Activated B cell treated with CpG ODN at 0.5 μM for 24 hours (primary cell): ENCODE measurements at regions not wholly inside any gene's neighbourhood (a gene's known extent, or its start where the extent isn't known, plus 50 kb on each side); places are given as distances from the start of the nearest gene placed in this dataset.

Experiments
- ATAC-seq: fragments of 200-7000 bp; cut with Tn5 transposase; one replicate; pipeline ENCODE4 v1.10.0; 2021; ENCODE audit warnings: low read depth, mild to moderate bottlenecking, moderate library complexity
- CTCF ChIA-PET: fragments of 350-600 bp; sonication (Branson Sonifier 250); formaldehyde crosslinking; loops from one replicate; lab custom pipeline; 2021; ENCODE audit warnings: antibody characterized with exemption; lab: Charles Lee
- POLR2A ChIA-PET: fragments of 350-600 bp; sonication (Branson Sonifier 250); formaldehyde crosslinking; loops from one replicate; lab custom pipeline; 2021; ENCODE audit warnings: antibody characterized with exemption; lab: Charles Lee
- DNase-seq: peaks from one replicate; pipeline ENCODE4 v3.0.0; 2022
- H3K27ac Mint-ChIP-seq: one replicate; pipeline ENCODE4 v1.8.0; 2020; ENCODE audit warnings: mixed read lengths
- H3K27me3 Mint-ChIP-seq: one replicate; pipeline ENCODE4 v1.8.0; 2021; ENCODE audit warnings: mixed read lengths
- H3K36me3 Mint-ChIP-seq: one replicate; pipeline ENCODE4 v1.8.0; 2021; ENCODE audit warnings: low read depth, mixed read lengths
- H3K4me1 Mint-ChIP-seq: one replicate; pipeline ENCODE4 v1.8.0; 2021; ENCODE audit warnings: mixed read lengths
- H3K4me3 Mint-ChIP-seq: one replicate; pipeline ENCODE4 v1.8.0; 2020; ENCODE audit warnings: mild to moderate bottlenecking, mixed read lengths
- H3K9me3 Mint-ChIP-seq: one replicate; pipeline ENCODE4 v1.8.0; 2020; ENCODE audit warnings: mixed read lengths
- intact Hi-C: fragments of 100-400 bp; cut with micrococcal nuclease; formaldehyde crosslinking; loops from one replicate; pipeline ENCODE4 v1.15.1; 2024
- TF ChIP-seq, protein P1 (sequence below): fragments of 200-600 bp; IDR thresholded peaks from one replicate; pipeline ENCODE4 v1.8.0; 2022; ENCODE audit warnings: antibody characterized with exemption, mild to moderate bottlenecking

GRCh38 chr5:167754501-167755021 lies 536.9 kb upstream of the WWC1 start:
- H3K9me3 Mint-ChIP-seq = no peaks in the 10 kb centered on the region
- CTCF ChIA-PET = no interaction called here
- no peak overlapping the region for H3K27ac Mint-ChIP-seq

DNA sequence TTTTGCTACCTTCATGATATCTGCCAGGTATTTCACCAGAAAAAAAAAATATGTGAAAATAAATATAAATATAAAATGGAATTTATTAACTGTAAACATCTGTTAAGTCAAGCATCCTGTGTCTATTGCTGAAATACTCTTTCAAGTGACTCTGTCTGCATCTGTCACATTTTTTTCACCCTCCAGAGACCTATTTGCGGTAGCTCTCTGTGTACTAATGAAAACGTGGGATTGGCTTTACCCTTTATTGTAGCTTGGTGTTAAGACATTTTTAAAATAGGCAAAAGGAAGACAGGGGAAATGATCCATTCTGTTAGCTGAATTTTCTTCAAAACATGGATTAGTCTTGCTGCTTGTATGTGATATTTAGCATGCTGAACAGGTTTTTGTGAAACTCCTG lies 536.0 kb upstream of the WWC1 start:
- Mint-ChIP-seq H3K4me3 (no peak overlapping the region), H3K4me1 (no peaks in the 10 kb centered on the region), H3K27ac (no peak overlapping the region), H3K9me3 (no peaks in the 10 kb centered on the region), H3K36me3 (no peaks in the 10 kb centered on the region), H3K27me3 (no peaks in the 10 kb centered on the region)
- TF ChIP-seq, protein P1, sequence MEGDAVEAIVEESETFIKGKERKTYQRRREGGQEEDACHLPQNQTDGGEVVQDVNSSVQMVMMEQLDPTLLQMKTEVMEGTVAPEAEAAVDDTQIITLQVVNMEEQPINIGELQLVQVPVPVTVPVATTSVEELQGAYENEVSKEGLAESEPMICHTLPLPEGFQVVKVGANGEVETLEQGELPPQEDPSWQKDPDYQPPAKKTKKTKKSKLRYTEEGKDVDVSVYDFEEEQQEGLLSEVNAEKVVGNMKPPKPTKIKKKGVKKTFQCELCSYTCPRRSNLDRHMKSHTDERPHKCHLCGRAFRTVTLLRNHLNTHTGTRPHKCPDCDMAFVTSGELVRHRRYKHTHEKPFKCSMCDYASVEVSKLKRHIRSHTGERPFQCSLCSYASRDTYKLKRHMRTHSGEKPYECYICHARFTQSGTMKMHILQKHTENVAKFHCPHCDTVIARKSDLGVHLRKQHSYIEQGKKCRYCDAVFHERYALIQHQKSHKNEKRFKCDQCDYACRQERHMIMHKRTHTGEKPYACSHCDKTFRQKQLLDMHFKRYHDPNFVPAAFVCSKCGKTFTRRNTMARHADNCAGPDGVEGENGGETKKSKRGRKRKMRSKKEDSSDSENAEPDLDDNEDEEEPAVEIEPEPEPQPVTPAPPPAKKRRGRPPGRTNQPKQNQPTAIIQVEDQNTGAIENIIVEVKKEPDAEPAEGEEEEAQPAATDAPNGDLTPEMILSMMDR = no peak
- CTCF ChIA-PET = no interaction called here
- intact Hi-C loops = no loop called here
- POLR2A ChIA-PET = no interaction called here
- DNase-seq = no peak
- no peak for ATAC-seq

More at GRCh38 chr5:167754501-167755021, 536.9 kb upstream of the WWC1 start:
- DNase-seq (no peak), ATAC-seq (no peak)
- Mint-ChIP-seq H3K4me3 (no peak overlapping the region), H3K36me3 (no peaks in the 10 kb centered on the region), H3K4me1 (no peaks in the 10 kb centered on the region), H3K27me3 (no peaks in the 10 kb centered on the region)
- TF ChIP-seq, protein P1 = no peak
- POLR2A ChIA-PET = no interaction called here
- intact Hi-C loops = no loop called here

DNA sequence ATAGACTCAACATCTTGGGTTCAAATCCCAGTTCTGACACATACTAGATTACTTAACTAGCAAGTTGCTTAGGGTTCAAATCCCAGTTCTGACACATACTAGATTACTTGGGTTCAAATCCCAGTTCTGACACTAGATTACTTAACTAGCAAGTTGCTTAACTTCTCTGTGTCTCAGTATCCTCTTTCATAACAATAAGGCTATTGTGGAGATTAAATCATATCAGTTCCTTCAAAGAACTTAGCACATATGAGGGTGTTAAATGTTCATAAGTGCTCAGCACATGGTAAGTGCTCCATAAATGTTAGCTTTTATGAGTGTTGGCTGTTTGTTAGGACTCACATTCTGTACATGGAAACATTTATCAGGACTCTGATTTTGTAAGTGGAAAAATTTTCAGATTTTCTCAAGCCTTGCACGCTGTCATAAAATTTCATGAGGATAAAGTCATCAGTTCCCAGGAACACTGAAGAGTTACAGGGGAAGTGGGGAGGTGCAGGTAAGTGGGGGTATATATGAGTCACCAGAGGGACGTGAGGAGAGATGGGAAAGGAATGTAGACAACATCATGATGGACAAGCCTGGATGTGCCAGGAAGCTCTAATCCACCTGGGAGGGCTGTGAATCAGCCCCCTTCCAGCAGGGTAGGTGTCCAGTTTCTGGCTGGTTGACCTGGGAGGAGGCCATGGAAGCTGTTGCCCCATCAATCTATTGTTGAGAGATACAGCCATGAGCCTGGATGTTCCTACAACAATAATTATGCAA lies 532.2 kb upstream of the WWC1 start:
- CTCF ChIA-PET = no interaction called here
- Mint-ChIP-seq H3K9me3 (no peaks in the 10 kb centered on the region), H3K4me1 (no peaks in the 10 kb centered on the region), H3K36me3 (no peaks in the 10 kb centered on the region), H3K4me3 (no peak overlapping the region), H3K27ac (no peak overlapping the region), H3K27me3 (no peaks in the 10 kb centered on the region)
- DNase-seq (no peak), ATAC-seq (no peak)
- TF ChIP-seq, protein P1 = no peak
- intact Hi-C loops = no loop called here
- POLR2A ChIA-PET = no interaction called here

DNA sequence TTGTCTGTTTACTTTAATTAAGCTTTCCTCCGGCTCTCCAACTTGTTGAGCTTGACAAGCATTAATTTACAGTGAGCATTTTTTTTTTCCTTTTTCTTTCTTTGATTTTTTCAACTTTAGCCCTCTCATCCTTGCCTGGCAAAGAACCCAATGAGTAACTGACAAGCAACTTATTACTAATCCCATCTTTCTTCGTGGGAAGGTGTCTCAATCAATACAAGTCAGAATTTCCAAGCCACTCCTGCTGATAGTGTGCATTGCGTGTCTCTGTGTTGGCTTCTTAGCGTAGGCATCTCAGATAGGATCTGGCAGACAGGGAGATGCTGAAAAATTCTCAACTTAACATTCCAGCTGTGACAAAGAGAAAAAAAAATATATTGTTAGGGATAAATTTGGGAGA lies 527.7 kb upstream of the WWC1 start:
- no peaks in the 10 kb centered on the region for H3K36me3 Mint-ChIP-seq
- POLR2A ChIA-PET = no interaction called here

DNA sequence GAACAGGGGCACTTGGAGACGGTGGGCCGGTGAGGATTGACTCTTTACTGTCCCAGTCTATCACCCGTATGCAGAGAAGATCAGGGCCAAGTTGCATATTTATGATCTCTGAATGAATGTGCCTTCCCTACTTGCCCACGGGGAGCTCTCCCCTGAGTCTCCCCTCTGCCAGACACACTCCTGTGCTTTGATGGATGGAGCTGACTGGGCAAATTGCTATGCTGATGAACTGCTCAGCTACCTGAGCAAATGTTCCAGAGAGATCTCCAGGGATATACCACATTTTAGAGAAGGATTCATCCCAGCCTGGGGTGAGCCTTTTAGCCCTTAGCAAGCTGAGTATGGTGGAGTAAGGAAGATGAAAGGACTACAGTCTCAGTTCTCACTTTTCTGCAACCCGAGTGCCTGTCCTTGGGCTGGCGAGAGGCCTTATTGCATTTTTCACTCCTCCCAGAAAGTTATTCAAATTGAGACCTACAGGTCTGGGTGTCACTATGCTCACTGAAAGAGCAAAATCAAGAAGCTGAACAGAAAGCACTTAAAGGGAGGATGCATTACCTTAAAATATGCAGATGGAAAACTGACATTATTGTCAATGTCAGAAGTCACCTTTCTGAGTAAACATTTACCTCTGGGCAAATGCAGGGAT lies 526.7 kb upstream of the WWC1 start:
- no peaks in the 10 kb centered on the region for H3K4me1 Mint-ChIP-seq
- H3K27me3 Mint-ChIP-seq = no peaks in the 10 kb centered on the region
- POLR2A ChIA-PET = no interaction called here
- TF ChIP-seq, protein P1 = no peak
- intact Hi-C loops = no loop called here
- ATAC-seq (no peak), DNase-seq (no peak)
- H3K27ac Mint-ChIP-seq = no peak overlapping the region
- H3K36me3 Mint-ChIP-seq = no peaks in the 10 kb centered on the region
- no peaks in the 10 kb centered on the region for H3K9me3 Mint-ChIP-seq
- CTCF ChIA-PET = no interaction called here
- no peak overlapping the region for H3K4me3 Mint-ChIP-seq

More for the DNA sequence above, 527.7 kb upstream of the WWC1 start:
- no peak for DNase-seq
- Mint-ChIP-seq H3K27me3 (no peaks in the 10 kb centered on the region), H3K9me3 (no peaks in the 10 kb centered on the region), H3K4me3 (no peak overlapping the region), H3K4me1 (no peaks in the 10 kb centered on the region), H3K27ac (no peak overlapping the region)
- CTCF ChIA-PET = no interaction called here
- intact Hi-C loops = no loop called here
- TF ChIP-seq, protein P1 = no peak
- ATAC-seq = no peak
